HG02870 (cell line): ENCODE measurements at regions not wholly inside any gene's neighbourhood (a gene's known extent, or its start where the extent isn't known, plus 50 kb on each side); places are given as distances from the start of the nearest gene placed in this dataset.
"Not testable (repeated sequence)": the region's sequence is repeated elsewhere in the genome, so short reads cannot be mapped to it uniquely, and the experiment has no call there.

ENCODE experiments used
- ATAC-seq: cut with Tn5 transposase; IDR thresholded peaks from one replicate; pipeline ENCODE4 v1.9.1; 2021; ENCODE audit warnings: mild to moderate bottlenecking, moderate library complexity; ENCODE audit not compliant: unreplicated experiment

DNA sequence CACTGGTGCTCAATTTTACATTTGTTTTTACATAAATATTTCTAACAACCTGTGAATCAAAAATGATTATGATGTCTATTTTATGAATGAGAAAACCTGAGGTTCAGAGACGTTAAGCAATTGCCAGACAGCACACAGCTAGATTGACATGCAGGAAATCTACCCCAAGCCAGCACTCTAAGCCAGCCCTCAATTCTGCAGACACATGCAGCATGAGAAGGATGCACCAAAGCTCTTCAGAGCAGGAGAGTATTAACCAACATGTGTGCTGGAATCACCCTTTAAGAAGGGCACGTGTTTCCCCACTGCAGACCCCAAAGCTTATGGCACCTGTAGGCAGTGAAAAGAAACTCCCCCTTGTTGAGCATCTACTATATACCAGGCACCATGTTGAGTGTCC is 126.1 kb upstream of the ARHGEF3 start:
- ATAC-seq = no peak

DNA sequence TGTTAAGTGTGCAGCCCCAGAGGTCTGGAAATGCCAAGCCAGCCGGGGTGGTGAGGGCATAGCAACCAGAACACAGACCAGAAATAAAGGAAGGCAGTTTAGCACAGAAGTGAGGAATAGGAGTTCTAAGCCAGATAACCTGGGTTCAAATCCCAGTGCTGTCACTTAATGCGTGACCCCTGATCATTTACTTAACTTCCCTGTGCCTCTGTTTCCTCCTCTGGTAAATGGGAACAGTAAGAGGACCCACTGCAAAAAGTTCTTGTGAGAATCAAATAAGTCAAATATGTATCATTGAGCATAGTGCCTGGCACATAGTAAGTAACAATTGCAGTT is 125.2 kb upstream of the ARHGEF3 start:
- ATAC-seq = no peak

- no peak for ATAC-seq
These were observed 124.6 kb upstream of the ARHGEF3 start for GRCh38 chr3:56926243-56926946.

- not testable (repeated sequence) for ATAC-seq
These were observed 123.0 kb upstream of the ARHGEF3 start for GRCh38 chr3:56924700-56925099.

DNA sequence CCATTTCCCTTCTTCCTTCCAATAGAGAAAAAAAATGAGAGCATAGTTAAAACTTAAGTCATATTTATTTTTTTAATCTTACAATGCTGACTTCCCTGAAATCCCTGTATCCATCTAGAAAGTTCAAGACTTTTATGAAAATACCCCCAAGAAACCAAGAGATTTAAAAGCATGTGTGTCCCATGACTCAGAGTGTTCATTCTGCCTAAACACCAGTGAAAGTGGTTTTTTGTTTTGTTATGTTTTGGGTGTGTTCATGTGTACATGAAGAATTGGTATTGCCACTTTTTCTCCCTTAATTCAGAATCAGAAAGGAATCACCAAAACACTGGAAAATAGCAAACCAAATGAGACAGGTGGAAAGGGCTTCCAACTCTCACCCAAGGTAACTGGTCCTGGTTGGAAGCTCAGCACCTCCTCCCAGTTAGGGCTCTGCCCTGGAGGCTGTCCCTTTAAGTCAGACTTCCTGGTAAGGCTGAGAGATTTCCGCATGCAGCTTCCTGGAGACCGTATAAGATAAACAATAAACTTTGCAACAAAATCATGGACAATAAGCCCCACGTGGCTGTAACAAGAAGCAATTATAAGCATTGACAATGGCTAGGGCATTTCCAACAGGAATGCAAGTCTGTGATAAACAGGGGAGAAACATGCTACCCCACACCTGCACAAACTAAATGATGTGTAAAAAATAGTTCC is 121.9 kb upstream of the ARHGEF3 start:
- ATAC-seq = no peak

DNA sequence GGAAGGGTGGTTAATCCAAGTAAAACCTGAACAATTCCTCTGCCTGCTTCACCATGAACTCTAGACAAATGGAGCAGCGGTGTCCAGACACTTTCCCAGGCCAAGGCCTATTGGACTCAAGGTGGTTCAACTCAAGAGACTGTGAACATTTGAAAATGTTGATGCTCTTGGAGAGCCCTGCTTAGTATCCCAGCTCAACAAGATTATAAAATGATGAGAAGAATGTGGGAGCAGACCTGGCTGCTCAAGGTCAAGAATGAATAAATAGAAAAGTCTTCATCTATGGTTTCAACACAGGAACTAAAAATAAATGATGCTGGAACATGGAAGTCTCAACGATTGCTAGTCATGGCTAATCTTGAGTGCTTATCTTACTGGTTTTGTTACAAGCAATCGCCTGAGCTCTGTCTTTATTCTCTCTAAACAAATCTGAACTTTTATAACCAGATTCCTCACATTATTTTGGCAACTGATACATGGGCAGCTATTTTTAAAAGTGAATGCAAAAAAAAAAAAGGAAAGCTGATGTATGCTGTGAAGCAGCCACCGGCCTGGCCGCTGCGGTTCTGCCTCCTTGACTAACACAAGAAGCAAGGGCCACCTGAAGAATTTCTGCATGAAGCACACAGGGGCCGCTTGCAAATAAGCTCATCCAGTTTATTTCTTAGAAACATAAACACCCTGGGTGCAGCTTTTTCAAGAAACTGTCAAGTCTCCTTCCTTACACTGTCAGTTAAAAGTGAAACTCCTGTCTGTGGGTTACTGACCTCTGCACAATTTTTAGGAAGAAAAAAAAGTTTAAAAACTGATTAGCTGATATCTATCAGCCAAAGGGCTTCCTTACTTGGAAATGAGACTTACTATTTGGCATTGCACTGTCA is 120.1 kb upstream of the ARHGEF3 start:
- no peak for ATAC-seq

- no peak for ATAC-seq
These were observed 118.0 kb upstream of the ARHGEF3 start for GRCh38 chr3:56919797-56920195.

DNA sequence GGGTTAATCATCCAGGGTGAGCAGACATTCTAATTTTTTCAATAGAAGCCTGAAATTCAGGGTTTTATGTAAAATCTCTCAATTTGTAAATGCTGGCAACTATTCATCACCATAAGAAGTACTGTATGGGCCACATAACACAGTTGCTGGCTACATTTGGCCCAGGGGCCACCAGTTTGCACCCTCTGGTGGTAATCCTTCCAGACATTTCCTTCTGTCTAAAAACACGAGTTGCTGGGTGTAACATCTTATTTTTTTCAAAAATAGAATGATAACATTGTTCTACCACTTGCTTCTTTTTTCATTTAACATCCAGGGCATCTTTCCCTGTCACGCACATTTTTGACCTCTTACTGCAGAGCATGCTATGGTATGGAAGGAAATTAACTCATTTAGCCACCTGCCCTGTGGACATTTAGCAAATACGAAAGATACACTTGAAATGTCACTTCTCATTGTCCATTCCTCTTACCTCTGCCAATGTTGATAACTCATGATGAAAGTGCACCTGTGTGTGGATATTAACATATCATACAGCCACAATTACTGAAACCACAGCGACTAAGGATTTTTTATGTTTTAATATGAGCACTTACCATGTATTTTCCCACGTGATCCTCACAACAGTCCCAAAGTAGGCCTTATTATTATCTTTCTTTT is 117.5 kb upstream of the ARHGEF3 start:
- ATAC-seq = no peak

DNA sequence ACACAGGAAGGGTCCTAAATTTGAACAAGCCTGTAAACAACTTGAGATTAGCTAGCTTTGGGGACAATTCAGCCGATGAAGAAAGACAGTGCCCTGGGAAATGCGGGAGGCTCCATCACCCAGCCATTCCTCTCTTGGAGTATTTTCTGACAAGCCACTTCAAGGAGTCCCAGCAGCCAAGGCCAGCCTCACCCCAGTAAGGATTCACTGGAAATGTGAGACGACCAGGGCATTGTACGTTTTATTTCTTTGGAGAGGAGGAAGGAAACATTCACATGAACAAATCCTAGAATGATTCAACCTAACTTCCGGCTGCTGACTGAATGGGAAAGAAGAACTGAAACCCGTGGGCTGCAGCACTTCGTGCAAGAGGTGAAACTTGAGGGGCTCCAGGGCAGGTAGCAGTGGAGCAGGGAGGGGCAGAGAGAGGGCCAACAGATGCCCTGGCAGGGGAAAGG is 116.4 kb upstream of the ARHGEF3 start:
- peak; percentile 42 for ATAC-seq

GRCh38 chr3:56917361-56918110 is 115.8 kb upstream of the ARHGEF3 start:
- peak; percentile 68 for ATAC-seq

GRCh38 chr3:56916716-56917360 is 115.1 kb upstream of the ARHGEF3 start:
- no peak for ATAC-seq

DNA sequence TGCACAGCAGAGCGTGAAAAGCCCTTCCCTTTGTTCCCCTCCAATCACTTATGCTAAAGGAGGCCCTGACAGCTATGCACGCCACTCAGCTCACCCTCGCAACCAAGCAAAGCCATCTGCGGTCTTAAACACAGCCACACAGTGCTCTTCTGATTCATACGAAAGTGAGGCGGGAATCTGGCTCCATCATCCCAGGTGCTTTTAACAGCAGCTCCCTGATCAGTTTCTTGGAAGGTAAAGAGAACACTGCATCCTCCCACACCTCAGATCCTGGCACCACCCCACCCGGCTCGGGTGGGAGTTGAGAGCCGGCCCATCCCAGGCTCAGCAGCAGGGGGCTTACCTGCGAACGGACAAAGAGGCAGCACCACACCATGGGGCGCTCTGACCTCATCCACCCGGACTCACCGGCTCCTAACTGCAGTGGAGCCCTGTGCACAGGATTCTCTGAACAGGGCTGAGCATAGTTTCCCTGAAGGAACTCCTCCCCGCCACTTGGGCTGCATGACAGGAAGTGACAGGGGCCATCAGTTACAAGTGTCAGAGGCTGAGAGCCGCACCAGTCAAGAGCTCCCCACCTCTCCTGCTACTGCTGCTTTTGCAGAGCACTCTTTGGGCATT is 114.3 kb upstream of the ARHGEF3 start:
- ATAC-seq = peak; percentile 55

GRCh38 chr3:56914646-56915045 is 112.9 kb upstream of the ARHGEF3 start:
- no peak for ATAC-seq

DNA sequence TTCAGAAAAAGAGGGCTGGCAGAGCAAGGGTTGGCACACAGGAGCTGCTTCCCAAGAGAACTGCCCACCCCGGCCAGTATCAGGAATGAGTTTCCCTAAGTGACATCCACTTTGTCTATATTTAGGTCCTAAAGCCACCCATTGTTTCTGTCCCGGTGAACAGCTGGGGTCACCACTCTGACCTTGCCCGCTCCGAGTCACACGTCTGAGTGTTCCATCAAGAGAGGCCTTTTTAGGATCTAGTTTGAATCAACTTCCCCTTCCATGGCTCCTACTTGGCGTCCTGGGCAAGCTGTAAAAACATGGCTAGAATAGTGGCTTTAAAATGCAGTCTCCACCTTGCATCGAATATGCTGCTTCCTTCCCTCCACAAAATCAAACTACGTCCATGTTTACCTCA is 109.6 kb upstream of the ARHGEF3 start:
- ATAC-seq = no peak

GRCh38 chr3:56909349-56909748 is 107.6 kb upstream of the ARHGEF3 start:
- no peak for ATAC-seq

DNA sequence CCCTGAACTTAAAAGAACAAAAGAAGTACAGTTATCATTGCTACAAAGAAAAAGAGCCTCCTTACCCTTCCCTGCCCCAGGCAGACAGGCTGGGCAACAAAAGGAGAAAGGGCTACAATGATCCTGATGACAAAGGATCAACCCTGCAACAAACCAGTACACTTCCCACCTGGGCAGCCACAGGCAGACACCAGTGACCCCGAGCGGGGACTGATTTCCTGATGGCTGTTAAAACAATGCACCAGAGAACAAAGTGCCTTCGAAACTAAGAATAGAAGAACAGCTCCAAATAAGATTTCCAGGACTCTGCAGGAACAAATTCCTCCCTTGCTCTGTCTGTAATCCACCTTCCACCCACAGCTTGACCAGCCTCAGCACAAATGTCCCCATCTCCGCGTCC is 106.3 kb upstream of the ARHGEF3 start:
- ATAC-seq = no peak

- no peak for ATAC-seq
These were observed 102.9 kb upstream of the ARHGEF3 start for GRCh38 chr3:56904552-56905215.

GRCh38 chr3:56903231-56903782 is 101.6 kb upstream of the ARHGEF3 start:
- ATAC-seq = no peak
